Transverse colon (tissue), 4 donors: ENCODE measurements at regions not wholly inside any gene's neighbourhood (a gene's known extent, or its start where the extent isn't known, plus 50 kb on each side); places are given as distances from the start of the nearest gene placed in this dataset.

ENCODE experiments used
- DNase-seq: peaks from one replicate; pipeline ENCODE4 v3.0.0-alpha.2; 2019
- H3K27ac ChIP-seq, 4 donors: fragments of 200-600 bp; sonication (generic); 2 replicates each; pipeline ENCODE4 v1.5.1; 2016 to 2018; ENCODE audit warnings: inconsistent platforms in 4 of 4
- H3K27me3 ChIP-seq: fragments of 200-600 bp; sonication (generic); 2 replicates; pipeline ENCODE4 v1.5.1; 2017; ENCODE audit warnings: inconsistent platforms
- H3K36me3 ChIP-seq, 4 donors: fragments of 200-600 bp; sonication (generic); 2 replicates each; pipeline ENCODE4 v1.5.1; 2017 to 2019; ENCODE audit warnings: inconsistent platforms in 4 of 4
- H3K4me1 ChIP-seq, 4 donors: fragments of 200-600 bp; sonication (generic); 2 replicates each; pipeline ENCODE4 v1.5.1; 2017 to 2020; ENCODE audit warnings: inconsistent platforms in 4 of 4
- H3K4me3 ChIP-seq, 4 donors: fragments of 200-600 bp; sonication (generic); 1 replicate in 1 of 4; 2 replicates in 3 of 4; pipeline versions ENCODE4 v1.5.1 to v1.6.1; 2017 to 2019; ENCODE audit warnings: inconsistent platforms in 4 of 4
- H3K9me3 ChIP-seq, 2 donors: fragments of 200-600 bp; sonication (generic); 2 replicates each; pipeline ENCODE4 v1.5.1; 2017 to 2019; ENCODE audit warnings: inconsistent platforms in 2 of 2
- EP300 ChIP-seq: sonication (generic); formaldehyde crosslinking; IDR thresholded peaks from one replicate; pipeline ENCODE4 v1.6.1; 2017; ENCODE audit warnings: antibody characterized with exemption, low read depth
- POLR2A ChIP-seq: fragments of 450-650 bp; IDR thresholded peaks from one replicate; pipeline ENCODE4 v1.6.1; 2016; ENCODE audit warnings: antibody characterized with exemption, mild to moderate bottlenecking, moderate library complexity
- POLR2AphosphoS5 ChIP-seq, 3 donors: sonication (generic); formaldehyde crosslinking; IDR thresholded peaks; one replicate each; pipeline ENCODE4 v1.6.1; 2016; ENCODE audit warnings: antibody characterized with exemption in 3 of 3
- WGBS, 2 donors: methylation state at CpG; one replicate each; pipeline ENCODE4 v1.1.5; 2018; ENCODE audit warnings: low coverage in 1 of 2; 5-methylcytosine and 5-hydroxymethylcytosine counted together
- in situ Hi-C, 4 donors: fragments of 200-750 bp; cut with MboI; loops; one replicate each; pipeline versions ENCODE4 v1.15.0 to v1.15.1; 2017; ENCODE audit warnings: low sequenced_read_pairs in 3 of 4, low pct_ligation_motif_present in 1 of 4, low pct_unique_long_range_greater_than_20kb in 1 of 4
- intact Hi-C: fragments of 100-400 bp; cut with DNase I; formaldehyde crosslinking; loops from one replicate; pipeline ENCODE4 v1.15.1; 2023; ENCODE audit warnings: low total_unique reads
- TF ChIP-seq, protein P1 (sequence below), 5 experiments: fragments of 200-600 bp in 3 of 5; fragments of 450-650 bp in 2 of 5; sonication (generic) in 3 of 5; IDR thresholded peaks; 1 replicate in 2 of 5; 2 replicates in 3 of 5; pipeline ENCODE4 v1.5.1; 2016 to 2017; ENCODE audit warnings: antibody characterized with exemption in 5 of 5, inconsistent platforms in 3 of 5, mild to moderate bottlenecking in 2 of 5, moderate library complexity in 1 of 5

GRCh38 chr14:103220134-103220981, 97.1 kb downstream of the TNFAIP2 start:
- no peak overlapping the region for H3K27ac ChIP-seq
- no peaks in the 10 kb centered on the region for H3K9me3 ChIP-seq
- peaks cover 51% of the 10 kb centered on the region for H3K27me3 ChIP-seq
- H3K4me1 ChIP-seq = peaks cover 0 to 11% (median 8%) of the 10 kb centered on the region in 4 donors
- H3K36me3 ChIP-seq = no peaks in the 10 kb centered on the region
- WGBS, 2 donors = 51% methylated on average over 44 of the region's 92 CpGs; no CpG with 5 or more reads in 1 of the 2 donors
- H3K4me3 ChIP-seq = peak overlapping the region in 3 of 4 donors; percentile 0 to 41 (median 30)
- TF ChIP-seq POLR2AphosphoS5 (IDR thresholded peaks at IDR 0.05) = no peak
- no peak for TF ChIP-seq POLR2A
- TF ChIP-seq, protein P1, sequence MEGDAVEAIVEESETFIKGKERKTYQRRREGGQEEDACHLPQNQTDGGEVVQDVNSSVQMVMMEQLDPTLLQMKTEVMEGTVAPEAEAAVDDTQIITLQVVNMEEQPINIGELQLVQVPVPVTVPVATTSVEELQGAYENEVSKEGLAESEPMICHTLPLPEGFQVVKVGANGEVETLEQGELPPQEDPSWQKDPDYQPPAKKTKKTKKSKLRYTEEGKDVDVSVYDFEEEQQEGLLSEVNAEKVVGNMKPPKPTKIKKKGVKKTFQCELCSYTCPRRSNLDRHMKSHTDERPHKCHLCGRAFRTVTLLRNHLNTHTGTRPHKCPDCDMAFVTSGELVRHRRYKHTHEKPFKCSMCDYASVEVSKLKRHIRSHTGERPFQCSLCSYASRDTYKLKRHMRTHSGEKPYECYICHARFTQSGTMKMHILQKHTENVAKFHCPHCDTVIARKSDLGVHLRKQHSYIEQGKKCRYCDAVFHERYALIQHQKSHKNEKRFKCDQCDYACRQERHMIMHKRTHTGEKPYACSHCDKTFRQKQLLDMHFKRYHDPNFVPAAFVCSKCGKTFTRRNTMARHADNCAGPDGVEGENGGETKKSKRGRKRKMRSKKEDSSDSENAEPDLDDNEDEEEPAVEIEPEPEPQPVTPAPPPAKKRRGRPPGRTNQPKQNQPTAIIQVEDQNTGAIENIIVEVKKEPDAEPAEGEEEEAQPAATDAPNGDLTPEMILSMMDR (IDR thresholded peaks at IDR 0.05) = no peak
- TF ChIP-seq EP300 = no peak
- intact Hi-C loops (no loop called here), in situ Hi-C loops (no loop called here)
- no peak for DNase-seq

DNA sequence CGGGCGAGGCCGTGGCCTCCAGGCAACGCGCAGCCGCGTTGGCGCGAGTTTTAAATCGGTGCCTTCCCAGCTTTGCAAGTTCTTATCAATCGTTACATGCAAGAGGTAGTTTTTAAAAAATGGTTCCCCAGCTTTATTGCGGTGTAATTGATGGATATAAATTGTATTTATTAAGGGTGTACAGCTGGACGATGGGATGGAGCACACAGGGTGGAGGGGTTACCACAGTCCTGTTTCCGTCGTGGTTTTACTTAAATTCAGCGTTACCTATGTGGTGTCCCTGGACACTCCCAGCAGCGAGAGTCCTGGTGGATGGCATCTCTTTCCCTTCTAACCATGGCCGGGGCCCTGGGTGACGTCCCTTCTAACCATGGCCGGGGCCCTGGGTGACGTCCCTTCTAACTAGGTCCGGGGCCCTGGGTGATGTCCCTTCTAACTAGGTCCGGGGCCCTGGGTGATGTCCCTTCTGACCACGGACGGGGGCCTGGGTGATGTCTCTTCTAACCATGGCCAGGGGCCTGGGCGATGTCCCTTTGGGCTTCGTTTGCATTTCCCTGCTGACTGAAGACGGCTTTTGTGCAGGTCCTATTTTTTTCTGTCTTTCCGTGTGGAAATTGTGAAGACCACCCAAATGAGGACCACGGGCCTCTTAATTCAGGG, 97.9 kb downstream of the TNFAIP2 start:
- intact Hi-C loops = no loop called here
- Histone ChIP-seq H3K27ac (no peak overlapping the region), H3K36me3 (no peaks in the 10 kb centered on the region), H3K9me3 (no peaks in the 10 kb centered on the region), H3K27me3 (peaks cover 54% of the 10 kb centered on the region), H3K4me1 (peaks cover 0 to 11% (median 8%) of the 10 kb centered on the region in 4 donors), H3K4me3 (peak overlapping the region in 3 of 4 donors; percentile 0 to 41 (median 30))
- 41 to 57% methylated on average over 6 to 30 of the region's 30 CpGs for WGBS, 2 donors
- in situ Hi-C loops = no loop called here
- TF ChIP-seq EP300 (no peak), POLR2AphosphoS5 (IDR thresholded peaks at IDR 0.05) (no peak), POLR2A (no peak)
- TF ChIP-seq, protein P1 (IDR thresholded peaks at IDR 0.05) = no peak
- DNase-seq = no peak

GRCh38 chr14:103221781-103222358, 98.6 kb downstream of the TNFAIP2 start:
- intact Hi-C loops = no loop called here
- no peak overlapping the region for H3K27ac ChIP-seq
- no peaks in the 10 kb centered on the region for H3K9me3 ChIP-seq
- no peak for DNase-seq
- in situ Hi-C loops = no loop called here
- TF ChIP-seq POLR2AphosphoS5 (IDR thresholded peaks at IDR 0.05) = no peak
- TF ChIP-seq EP300 = no peak
- no peak for TF ChIP-seq POLR2A
- TF ChIP-seq, protein P1 (IDR thresholded peaks at IDR 0.05) = no peak
- WGBS, 2 donors = 91% methylated on average over 13 of the region's 13 CpGs; no CpG with 5 or more reads in 1 of the 2 donors
- peaks cover 54% of the 10 kb centered on the region for H3K27me3 ChIP-seq
- no peak overlapping the region for H3K4me3 ChIP-seq
- H3K4me1 ChIP-seq = peaks cover 0 to 11% (median 8%) of the 10 kb centered on the region in 4 donors
- H3K36me3 ChIP-seq = no peaks in the 10 kb centered on the region

- TF ChIP-seq EP300 = no peak
- TF ChIP-seq, protein P1 (IDR thresholded peaks at IDR 0.05) = no peak
- TF ChIP-seq POLR2AphosphoS5 (IDR thresholded peaks at IDR 0.05) = no peak
- no peak for TF ChIP-seq POLR2A
- Histone ChIP-seq H3K36me3 (no peaks in the 10 kb centered on the region), H3K4me3 (no peak overlapping the region), H3K4me1 (peaks cover 0 to 11% (median 8%) of the 10 kb centered on the region in 4 donors), H3K27ac (no peak overlapping the region), H3K9me3 (no peaks in the 10 kb centered on the region), H3K27me3 (peaks cover 54% of the 10 kb centered on the region)
- in situ Hi-C loops (no loop called here), intact Hi-C loops (no loop called here)
- WGBS, 2 donors = 75 to 88% methylated on average over 3 to 15 of the region's 15 CpGs
- no peak for DNase-seq
These were observed 100.6 kb downstream of the TNFAIP2 start for GRCh38 chr14:103223818-103224352.
